MM.1S (cell line): ENCODE measurements at regions not wholly inside any gene's neighbourhood (a gene's known extent, or its start where the extent isn't known, plus 50 kb on each side); places are given as distances from the start of the nearest gene placed in this dataset.

Experiments used
- DNase-seq: peaks from one replicate; pipeline ENCODE4 v3.0.0-alpha.2; 2015
- H2AFZ ChIP-seq: fragments of 300-600 bp; sonication (generic); 2 replicates; pipeline ENCODE4 v1.6.0; 2016; ENCODE audit warnings: antibody characterized with exemption, low read length
- H3F3A ChIP-seq: fragments of 300-600 bp; sonication (generic); 2 replicates; pipeline ENCODE4 v1.6.1; 2016; ENCODE audit warnings: mild to moderate bottlenecking, antibody characterized with exemption, low read length, moderate library complexity, mixed read lengths; ENCODE audit not compliant: insufficient read depth
- H3K27ac ChIP-seq: fragments of 300-600 bp; sonication (generic); 2 replicates; pipeline ENCODE4 v1.5.1; 2016; ENCODE audit warnings: mild to moderate bottlenecking, low read length
- H3K27me3 ChIP-seq: fragments of 300-600 bp; sonication (generic); replicated peaks from 2 replicates; pipeline ENCODE4 v1.6.0; 2016; ENCODE audit warnings: low read length; ENCODE audit not compliant: insufficient read depth
- H3K36me3 ChIP-seq: fragments of 300-600 bp; sonication (generic); replicated peaks from 2 replicates; pipeline ENCODE4 v1.6.1; 2016; ENCODE audit warnings: mild to moderate bottlenecking, low read length, mixed read lengths; ENCODE audit not compliant: insufficient read depth
- H3K4me1 ChIP-seq: fragments of 300-600 bp; sonication (generic); 2 replicates; pipeline ENCODE4 v1.6.1; 2016; ENCODE audit warnings: low read length, mixed read lengths
- H3K4me2 ChIP-seq: fragments of 300-600 bp; sonication (generic); 2 replicates; pipeline ENCODE4 v1.6.0; 2016; ENCODE audit warnings: low read depth, low read length
- H3K4me3 ChIP-seq: fragments of 300-600 bp; sonication (generic); 2 replicates; pipeline ENCODE4 v1.5.1; 2016; ENCODE audit warnings: low read length, mixed read lengths
- H3K79me2 ChIP-seq: fragments of 300-600 bp; sonication (generic); 2 replicates; pipeline ENCODE4 v1.6.1; 2016; ENCODE audit warnings: mixed run types, low read length, mixed read lengths
- H3K9ac ChIP-seq: fragments of 300-600 bp; sonication (generic); 2 replicates; pipeline ENCODE4 v1.6.1; 2016; ENCODE audit warnings: low read length, mixed read lengths
- H3K9me2 ChIP-seq: fragments of 300-600 bp; sonication (generic); replicated peaks from 2 replicates; pipeline ENCODE4 v1.6.1; 2016; ENCODE audit warnings: mild to moderate bottlenecking, low read length, mixed read lengths; ENCODE audit not compliant: insufficient read depth
- H3K9me3 ChIP-seq: fragments of 300-600 bp; sonication (generic); replicated peaks from 2 replicates; pipeline ENCODE4 v1.6.1; 2016; ENCODE audit warnings: mild to moderate bottlenecking, low read length, mixed read lengths; ENCODE audit not compliant: insufficient read depth
- H4K20me1 ChIP-seq: fragments of 300-600 bp; sonication (generic); 2 replicates; pipeline ENCODE4 v1.6.1; 2016; ENCODE audit warnings: mild to moderate bottlenecking, low read length, moderate library complexity, mixed read lengths; ENCODE audit not compliant: insufficient read depth
- EZH2 ChIP-seq: fragments of 300-600 bp; sonication (generic); optimal IDR thresholded peaks from 2 replicates; pipeline ENCODE3; 2017; ENCODE audit warnings: low read depth, mild to moderate bottlenecking, antibody characterized with exemption, low read length, mixed read lengths
- EZH2phosphoT487 ChIP-seq: fragments of 300-600 bp; sonication (generic); IDR thresholded peaks from 2 replicates; pipeline ENCODE4 v1.6.1; 2018; ENCODE audit warnings: antibody characterized with exemption, low read length
- TF ChIP-seq, protein P1 (sequence below): fragments of 300-600 bp; sonication (generic); IDR thresholded peaks from 2 replicates; pipeline ENCODE4 v1.5.1; 2016; ENCODE audit warnings: antibody characterized with exemption, low read length, mixed read lengths

DNA sequence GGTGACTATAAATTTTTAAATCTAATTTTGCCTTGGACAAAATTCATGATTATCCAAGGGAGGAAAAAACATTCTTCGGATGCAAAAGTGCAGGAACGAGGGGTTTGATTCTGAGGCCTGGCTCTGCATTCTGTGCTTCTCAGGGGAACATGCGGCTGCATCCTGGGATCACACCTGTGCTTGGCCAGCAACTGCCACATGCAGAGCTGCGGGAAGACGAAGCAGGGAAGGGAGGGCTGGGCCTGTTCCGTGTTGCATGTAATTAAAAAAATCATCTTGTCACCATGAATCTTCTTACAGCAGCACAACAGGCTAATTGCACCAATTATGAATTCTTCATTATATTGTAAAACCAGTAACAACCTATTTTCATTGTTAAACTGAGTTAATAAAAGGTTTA, 158.0 kb upstream of the ALKAL2 start:
- no peak for TF ChIP-seq EZH2phosphoT487
- TF ChIP-seq EZH2: no peak
- no peak for DNase-seq
- Histone ChIP-seq H3K27me3 (no peaks in the 10 kb centered on the region), H4K20me1 (no peaks in the 10 kb centered on the region), H3K4me3 (no peak overlapping the region), H3K36me3 (no peaks in the 10 kb centered on the region), H3K9me3 (no peaks in the 10 kb centered on the region), H3K4me2 (no peak overlapping the region), H3K4me1 (no peaks in the 10 kb centered on the region), H3F3A (no peaks in the 10 kb centered on the region), H3K9me2 (no peaks in the 10 kb centered on the region), H2AFZ (no peak overlapping the region), H3K9ac (no peak overlapping the region), H3K27ac (no peak overlapping the region), H3K79me2 (no peaks in the 10 kb centered on the region)

DNA sequence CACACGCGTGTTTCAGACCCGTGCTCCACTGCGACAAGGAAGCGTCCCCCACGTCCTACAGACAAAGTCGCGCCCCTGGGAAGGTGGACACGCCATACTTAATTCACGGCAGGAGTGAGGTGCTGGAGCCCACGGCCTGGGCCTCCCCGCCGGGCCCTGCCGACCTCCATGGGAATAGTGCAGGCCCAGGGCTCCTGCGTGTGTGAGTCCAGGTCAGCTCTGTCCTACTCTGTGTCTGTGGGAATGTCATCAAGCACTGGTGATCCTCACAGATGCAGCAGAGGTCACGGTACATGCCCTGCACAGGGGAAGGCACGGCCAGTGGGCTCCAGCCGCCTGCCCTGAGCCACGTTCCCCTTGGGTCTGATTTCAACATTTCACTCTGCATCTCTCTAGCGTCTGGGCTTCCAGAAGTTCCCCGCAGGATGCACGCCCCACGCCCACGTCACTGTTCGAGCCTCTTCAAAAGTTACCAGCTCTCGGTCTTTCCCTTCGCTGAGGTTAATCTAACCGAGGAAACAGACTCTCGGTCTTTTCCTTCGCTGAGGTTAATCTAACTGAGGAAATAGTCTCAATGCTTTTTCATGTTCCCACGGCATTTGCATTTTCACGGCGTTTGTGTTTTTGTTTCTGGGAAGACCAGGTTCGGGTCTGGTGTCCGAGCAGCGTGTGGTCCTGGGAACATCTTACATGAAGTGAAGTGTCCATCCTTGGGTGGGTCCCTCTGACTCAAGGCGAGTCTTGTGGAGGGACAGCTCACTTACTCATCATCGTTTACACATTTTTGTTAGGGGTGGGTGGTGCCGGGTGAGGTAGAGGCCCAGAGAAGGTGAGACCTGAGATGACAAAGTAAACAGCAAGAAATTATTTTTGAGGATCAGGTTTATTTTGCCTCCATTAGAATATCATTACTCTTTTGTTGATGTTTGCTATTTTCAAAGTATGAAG, 157.3 kb upstream of the ALKAL2 start:
- H3K27ac ChIP-seq: no peak overlapping the region
- H3K27me3 ChIP-seq: no peaks in the 10 kb centered on the region
- H3K4me3 ChIP-seq: no peak overlapping the region
- TF ChIP-seq EZH2 (no peak), EZH2phosphoT487 (no peak)
- TF ChIP-seq, protein P1, sequence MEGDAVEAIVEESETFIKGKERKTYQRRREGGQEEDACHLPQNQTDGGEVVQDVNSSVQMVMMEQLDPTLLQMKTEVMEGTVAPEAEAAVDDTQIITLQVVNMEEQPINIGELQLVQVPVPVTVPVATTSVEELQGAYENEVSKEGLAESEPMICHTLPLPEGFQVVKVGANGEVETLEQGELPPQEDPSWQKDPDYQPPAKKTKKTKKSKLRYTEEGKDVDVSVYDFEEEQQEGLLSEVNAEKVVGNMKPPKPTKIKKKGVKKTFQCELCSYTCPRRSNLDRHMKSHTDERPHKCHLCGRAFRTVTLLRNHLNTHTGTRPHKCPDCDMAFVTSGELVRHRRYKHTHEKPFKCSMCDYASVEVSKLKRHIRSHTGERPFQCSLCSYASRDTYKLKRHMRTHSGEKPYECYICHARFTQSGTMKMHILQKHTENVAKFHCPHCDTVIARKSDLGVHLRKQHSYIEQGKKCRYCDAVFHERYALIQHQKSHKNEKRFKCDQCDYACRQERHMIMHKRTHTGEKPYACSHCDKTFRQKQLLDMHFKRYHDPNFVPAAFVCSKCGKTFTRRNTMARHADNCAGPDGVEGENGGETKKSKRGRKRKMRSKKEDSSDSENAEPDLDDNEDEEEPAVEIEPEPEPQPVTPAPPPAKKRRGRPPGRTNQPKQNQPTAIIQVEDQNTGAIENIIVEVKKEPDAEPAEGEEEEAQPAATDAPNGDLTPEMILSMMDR: no peak
- H3K4me2 ChIP-seq: no peak overlapping the region
- no peaks in the 10 kb centered on the region for H3F3A ChIP-seq
- H2AFZ ChIP-seq: no peak overlapping the region
- no peaks in the 10 kb centered on the region for H3K4me1 ChIP-seq
- DNase-seq: no peak
- H3K9me3 ChIP-seq: no peaks in the 10 kb centered on the region
- no peaks in the 10 kb centered on the region for H3K9me2 ChIP-seq
- H3K9ac ChIP-seq: no peak overlapping the region
- H3K36me3 ChIP-seq: no peaks in the 10 kb centered on the region
- no peaks in the 10 kb centered on the region for H4K20me1 ChIP-seq
- no peaks in the 10 kb centered on the region for H3K79me2 ChIP-seq

DNA sequence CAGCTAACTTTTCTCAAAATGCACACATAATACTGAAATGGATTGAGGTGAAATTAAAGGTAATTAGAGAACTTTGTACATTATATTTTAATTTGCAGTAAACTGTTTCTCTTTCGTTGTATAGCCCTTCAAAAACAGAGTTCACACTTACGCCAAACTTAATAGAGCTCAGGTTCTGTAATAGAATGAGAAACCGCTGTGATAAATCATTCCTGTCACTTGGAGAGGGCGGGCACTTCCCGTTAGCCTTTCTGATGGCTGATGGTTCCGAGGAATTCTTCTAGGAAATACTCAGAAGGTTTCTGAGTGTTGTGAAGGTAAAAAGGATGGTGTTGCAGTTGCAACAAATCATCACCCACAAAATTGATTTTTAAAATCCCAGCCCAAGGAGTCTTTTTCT, 155.8 kb upstream of the ALKAL2 start:
- Histone ChIP-seq H3K79me2 (no peaks in the 10 kb centered on the region), H3K27ac (no peak overlapping the region), H3K9ac (no peak overlapping the region), H4K20me1 (no peaks in the 10 kb centered on the region), H3K9me3 (no peaks in the 10 kb centered on the region), H3K36me3 (no peaks in the 10 kb centered on the region), H3K4me2 (no peak overlapping the region), H3K9me2 (no peaks in the 10 kb centered on the region), H3F3A (no peaks in the 10 kb centered on the region), H2AFZ (no peak overlapping the region), H3K4me1 (no peaks in the 10 kb centered on the region), H3K4me3 (no peak overlapping the region), H3K27me3 (no peaks in the 10 kb centered on the region)
- TF ChIP-seq EZH2: no peak
- TF ChIP-seq, protein P1: no peak
- TF ChIP-seq EZH2phosphoT487: no peak
- no peak for DNase-seq

DNA sequence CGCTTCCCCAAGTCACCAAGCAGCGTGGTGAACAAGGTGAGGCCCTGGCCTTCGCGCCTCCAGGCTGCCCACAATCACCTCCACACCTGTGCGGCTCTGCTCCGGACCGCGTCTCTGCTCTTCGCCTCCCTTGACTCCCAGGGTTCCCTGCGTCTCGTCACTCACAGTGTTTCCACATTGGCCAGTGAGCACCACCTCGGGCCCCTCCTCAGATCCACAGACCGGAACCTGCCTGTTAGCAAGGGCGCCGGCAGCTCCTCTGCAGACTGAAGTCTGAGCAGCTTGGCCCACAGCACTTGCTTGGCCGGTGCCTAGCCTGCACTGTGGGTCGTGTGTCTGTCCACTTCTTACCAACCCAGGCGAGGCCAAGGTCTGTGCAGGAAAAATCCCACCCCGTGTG, 155.3 kb upstream of the ALKAL2 start:
- Histone ChIP-seq H3K27me3 (no peaks in the 10 kb centered on the region), H3F3A (no peaks in the 10 kb centered on the region), H3K36me3 (no peaks in the 10 kb centered on the region), H3K4me3 (no peak overlapping the region), H2AFZ (no peak overlapping the region), H3K4me2 (no peak overlapping the region), H3K9me3 (no peaks in the 10 kb centered on the region), H3K9me2 (no peaks in the 10 kb centered on the region), H3K79me2 (no peaks in the 10 kb centered on the region), H3K27ac (no peak overlapping the region), H3K9ac (no peak overlapping the region), H4K20me1 (no peaks in the 10 kb centered on the region), H3K4me1 (no peaks in the 10 kb centered on the region)
- TF ChIP-seq, protein P1: no peak
- no peak for TF ChIP-seq EZH2
- TF ChIP-seq EZH2phosphoT487: no peak
- no peak for DNase-seq
